ENCODE measurements at regions not wholly inside any gene's neighbourhood (a gene's known extent, or its start where the extent isn't known, plus 50 kb on each side); places are given as distances from the start of the nearest gene placed in this dataset.
"Not testable (repeated sequence)": the region's sequence is repeated elsewhere in the genome, so short reads cannot be mapped to it uniquely, and the experiment has no call there.

- no peaks in the 10 kb centered on the region for H3K36me3 ChIP-seq (replicated peaks; ENCODE audit: insufficient read depth, low read depth)
- no peak overlapping the region for H3K4me2 ChIP-seq
- H3K27me3 ChIP-seq: no peaks in the 10 kb centered on the region
- DNase-seq (ENCODE audit: low spot score): no peak
- no peaks in the 10 kb centered on the region for H3K4me1 ChIP-seq (ENCODE audit: insufficient read depth)
- no peak overlapping the region for H2AFZ ChIP-seq
- no peaks in the 10 kb centered on the region for H4K20me1 ChIP-seq (ENCODE audit: insufficient read depth, poor library complexity, severe bottlenecking)
- WGBS (ENCODE audit: low lambda C conversion rate, missing lambda C conversion rate): 78% methylated on average over 6 of the region's 6 CpGs
- H3K4me3 ChIP-seq: no peak overlapping the region
- no peaks in the 10 kb centered on the region for H3K9me2 ChIP-seq (replicated peaks; ENCODE audit: insufficient read depth)
- H3K79me2 ChIP-seq: no peaks in the 10 kb centered on the region
- TF ChIP-seq CTCF (IDR thresholded peaks at IDR 0.05; ENCODE audit: poor library complexity): no peak
- no peak for TF ChIP-seq EZH2 (IDR thresholded peaks at IDR 0.05; ENCODE audit: borderline replicate concordance)
- TF ChIP-seq EZH2phosphoT487 (IDR thresholded peaks at IDR 0.05; ENCODE audit: low read depth, severe bottlenecking, unreplicated experiment): no peak
- H3K27ac ChIP-seq: no peak overlapping the region
- H3K9me3 ChIP-seq (ENCODE audit: low read depth): no peaks in the 10 kb centered on the region
Measured at GRCh38 chr9:117643288-117643654, 60.9 kb upstream of the TLR4 start.

GRCh38 chr9:117642571-117643287, 61.5 kb upstream of the TLR4 start:
- H3K79me2 ChIP-seq; H3K27me3 ChIP-seq; H3K4me2 ChIP-seq; H2AFZ ChIP-seq; H3K4me1 ChIP-seq (ENCODE audit: insufficient read depth); H4K20me1 ChIP-seq (ENCODE audit: insufficient read depth, poor library complexity, severe bottlenecking); H3K27ac ChIP-seq; DNase-seq (ENCODE audit: low spot score); H3K9me3 ChIP-seq (ENCODE audit: low read depth); H3K9me2 ChIP-seq (replicated peaks; ENCODE audit: insufficient read depth); H3K36me3 ChIP-seq (replicated peaks; ENCODE audit: insufficient read depth, low read depth); H3K4me3 ChIP-seq: not testable (repeated sequence)
- WGBS (ENCODE audit: low lambda C conversion rate, missing lambda C conversion rate): 95% methylated on average over 24 of the region's 50 CpGs

- Histone ChIP-seq H3K9me2 (replicated peaks; ENCODE audit: insufficient read depth) (no peaks in the 10 kb centered on the region), H2AFZ (no peak overlapping the region), H4K20me1 (ENCODE audit: insufficient read depth, poor library complexity, severe bottlenecking) (no peaks in the 10 kb centered on the region), H3K79me2 (no peaks in the 10 kb centered on the region), H3K4me3 (no peak overlapping the region), H3K4me2 (no peak overlapping the region), H3K27me3 (no peaks in the 10 kb centered on the region), H3K4me1 (ENCODE audit: insufficient read depth) (no peaks in the 10 kb centered on the region), H3K36me3 (replicated peaks; ENCODE audit: insufficient read depth, low read depth) (no peaks in the 10 kb centered on the region), H3K27ac (no peak overlapping the region), H3K9me3 (ENCODE audit: low read depth) (no peaks in the 10 kb centered on the region)
- no peak for DNase-seq (ENCODE audit: low spot score)
- WGBS (ENCODE audit: low lambda C conversion rate, missing lambda C conversion rate): 70% methylated on average over 1 of the region's 1 CpG
- TF ChIP-seq CTCF (IDR thresholded peaks at IDR 0.05; ENCODE audit: poor library complexity) (no peak), EZH2phosphoT487 (IDR thresholded peaks at IDR 0.05; ENCODE audit: low read depth, severe bottlenecking, unreplicated experiment) (no peak), EZH2 (IDR thresholded peaks at IDR 0.05; ENCODE audit: borderline replicate concordance) (no peak)
Measured at GRCh38 chr9:117636681-117637080, 67.5 kb upstream of the TLR4 start.

GRCh38 chr9:117625154-117625553, 79.0 kb upstream of the TLR4 start:
- H3K27me3 ChIP-seq: no peaks in the 10 kb centered on the region
- no peaks in the 10 kb centered on the region for H3K36me3 ChIP-seq (replicated peaks; ENCODE audit: insufficient read depth, low read depth)
- no peaks in the 10 kb centered on the region for H4K20me1 ChIP-seq (ENCODE audit: insufficient read depth, poor library complexity, severe bottlenecking)
- H3K4me3 ChIP-seq: no peak overlapping the region
- peaks cover 10% of the 10 kb centered on the region for H3K9me3 ChIP-seq (ENCODE audit: low read depth)
- no peaks in the 10 kb centered on the region for H3K9me2 ChIP-seq (replicated peaks; ENCODE audit: insufficient read depth)
- TF ChIP-seq CTCF (IDR thresholded peaks at IDR 0.05; ENCODE audit: poor library complexity): no peak
- TF ChIP-seq EZH2phosphoT487 (IDR thresholded peaks at IDR 0.05; ENCODE audit: low read depth, severe bottlenecking, unreplicated experiment): no peak
- no peak for TF ChIP-seq EZH2 (IDR thresholded peaks at IDR 0.05; ENCODE audit: borderline replicate concordance)
- H3K27ac ChIP-seq: no peak overlapping the region
- no peaks in the 10 kb centered on the region for H3K79me2 ChIP-seq
- no peak for DNase-seq (ENCODE audit: low spot score)
- no peaks in the 10 kb centered on the region for H3K4me1 ChIP-seq (ENCODE audit: insufficient read depth)
- 100% methylated on average over 1 of the region's 1 CpG for WGBS (ENCODE audit: low lambda C conversion rate, missing lambda C conversion rate)
- no peak overlapping the region for H2AFZ ChIP-seq
- no peak overlapping the region for H3K4me2 ChIP-seq

Data from hepatocyte (in vitro differentiated cells).